OCI-LY7 (cell line): ENCODE measurements at regions not wholly inside any gene's neighbourhood (a gene's known extent, or its start where the extent isn't known, plus 50 kb on each side); places are given as distances from the start of the nearest gene placed in this dataset.

Source experiments
- BruUV-seq: library from RNA; stranded (reverse); fragments of 400-500 nt; replicated peaks from 2 replicates; lab custom pipeline; 2021; lab: Mats Ljungman, UMichigan
- CTCF ChIA-PET: fragments of 300-600 bp; sonication (Branson Sonifier 250); formaldehyde crosslinking; loops from one replicate; lab custom pipeline; 2022; ENCODE audit warnings: antibody characterized with exemption; ENCODE audit not compliant: unreplicated experiment; lab: Charles Lee
- POLR2A ChIA-PET: fragments of 300-600 bp; sonication (Branson Sonifier 250); formaldehyde crosslinking; loops from one replicate; lab custom pipeline; 2022; ENCODE audit warnings: antibody characterized with exemption; lab: Charles Lee
- DNase-seq: peaks from one replicate; pipeline ENCODE4 v3.0.0-alpha.2; 2015; ENCODE audit warnings: low spot score
- H2AFZ ChIP-seq: fragments of 200-600 bp; sonication (generic), shearing (Covaris generic); 2 replicates; pipeline ENCODE4 v1.6.1; 2014; ENCODE audit warnings: mild to moderate bottlenecking, antibody characterized with exemption, low read length, moderate library complexity
- H3K27ac ChIP-seq: fragments of 200-600 bp; sonication (generic); 2 replicates; pipeline ENCODE4 v1.5.1; 2014; ENCODE audit warnings: mixed run types, low read depth, mild to moderate bottlenecking, moderate library complexity, low read length, inconsistent platforms; ENCODE audit not compliant: poor library complexity, severe bottlenecking
- H3K36me3 ChIP-seq: fragments of 200-600 bp; sonication (generic); 2 replicates; pipeline ENCODE4 v1.6.1; 2014; ENCODE audit warnings: mild to moderate bottlenecking, antibody characterized with exemption, low read length, moderate library complexity, mixed read lengths; ENCODE audit not compliant: insufficient read depth
- H3K4me1 ChIP-seq: fragments of 200-600 bp; sonication (generic); 2 replicates; pipeline ENCODE4 v1.5.1; 2014; ENCODE audit warnings: mild to moderate bottlenecking, low read length; ENCODE audit not compliant: insufficient read depth, poor library complexity, severe bottlenecking
- H3K4me2 ChIP-seq: fragments of 200-600 bp; sonication (generic); 2 replicates; pipeline ENCODE4 v1.6.1; 2014; ENCODE audit warnings: mild to moderate bottlenecking, low read length
- H3K4me3 ChIP-seq: fragments of 200-600 bp; sonication (generic); 2 replicates; pipeline ENCODE4 v1.5.1; 2014; ENCODE audit warnings: mild to moderate bottlenecking, low read depth, low read length; ENCODE audit not compliant: poor library complexity, severe bottlenecking
- H3K79me2 ChIP-seq: fragments of 200-600 bp; sonication (generic); 2 replicates; pipeline ENCODE4 v1.6.1; 2016; ENCODE audit warnings: low read depth, mild to moderate bottlenecking, low read length, moderate library complexity, mixed read lengths; ENCODE audit not compliant: insufficient read depth
- H3K9me2 ChIP-seq: fragments of 200-600 bp; sonication (generic); 2 replicates; pipeline ENCODE4 v1.6.1; 2016; ENCODE audit warnings: mild to moderate bottlenecking, low read length, mixed read lengths; ENCODE audit not compliant: insufficient read depth
- H3K9me3 ChIP-seq: fragments of 200-600 bp; sonication (generic); 2 replicates; pipeline ENCODE4 v1.6.1; 2014; ENCODE audit warnings: mild to moderate bottlenecking, mixed run types, low read length, mixed read lengths
- H4K20me1 ChIP-seq: fragments of 200-600 bp; sonication (generic); 2 replicates; pipeline ENCODE4 v1.6.1; 2014; ENCODE audit warnings: mild to moderate bottlenecking, antibody characterized with exemption, low read length, moderate library complexity, mixed read lengths; ENCODE audit not compliant: insufficient read depth
- CTCF ChIP-seq: fragments of 200-600 bp; sonication (generic); conservative IDR thresholded peaks from 2 replicates; pipeline ENCODE4 v1.5.1; 2014; ENCODE audit warnings: mild to moderate bottlenecking, antibody characterized with exemption, low read length, moderate library complexity, mixed read lengths
- EZH2phosphoT487 ChIP-seq: fragments of 200-600 bp; sonication (generic); IDR thresholded peaks from 2 replicates; pipeline ENCODE4 v1.6.1; 2018; ENCODE audit warnings: low read depth, borderline replicate concordance, mild to moderate bottlenecking, mixed run types, antibody characterized with exemption, low read length, moderate library complexity, mixed read lengths
- intact Hi-C: fragments of 100-400 bp; cut with micrococcal nuclease; formaldehyde crosslinking; loops from one replicate; pipeline ENCODE4 v1.10.0; 2022; ENCODE audit not compliant: unreplicated experiment

GRCh38 chr4:11937941-11938340 lies 509.2 kb upstream of the HS3ST1 start:
- H3K4me1 ChIP-seq: no peaks in the 10 kb centered on the region
- intact Hi-C loops: no loop called here
- H4K20me1 ChIP-seq: no peaks in the 10 kb centered on the region
- no TSS peak for BruUV-seq
- H2AFZ ChIP-seq: no peak overlapping the region
- no peak overlapping the region for H3K4me3 ChIP-seq
- H3K36me3 ChIP-seq: no peaks in the 10 kb centered on the region
- H3K27ac ChIP-seq: no peak overlapping the region
- CTCF ChIA-PET: no interaction called here
- H3K4me2 ChIP-seq: no peak overlapping the region
- POLR2A ChIA-PET: no interaction called here
- TF ChIP-seq CTCF: no peak
- TF ChIP-seq EZH2phosphoT487: no peak
- no peaks in the 10 kb centered on the region for H3K9me3 ChIP-seq
- no peaks in the 10 kb centered on the region for H3K9me2 ChIP-seq
- H3K79me2 ChIP-seq: no peaks in the 10 kb centered on the region
- no peak for DNase-seq

GRCh38 chr4:11931266-11931820 lies 502.6 kb upstream of the HS3ST1 start:
- TF ChIP-seq CTCF (no peak), EZH2phosphoT487 (no peak)
- no peaks in the 10 kb centered on the region for H3K9me3 ChIP-seq
- H2AFZ ChIP-seq: no peak overlapping the region
- CTCF ChIA-PET: no interaction called here
- no peaks in the 10 kb centered on the region for H3K36me3 ChIP-seq
- intact Hi-C loops: no loop called here
- POLR2A ChIA-PET: interaction anchor here (0.6 kb wide), 1 partner anchor 350 kb away, joined by 3 read pairs; no protein-coding TSS in a partner anchor
- no peak overlapping the region for H3K4me2 ChIP-seq
- no peaks in the 10 kb centered on the region for H3K79me2 ChIP-seq
- no peaks in the 10 kb centered on the region for H3K4me1 ChIP-seq
- no peak for DNase-seq
- no peaks in the 10 kb centered on the region for H3K9me2 ChIP-seq
- no peak overlapping the region for H3K27ac ChIP-seq
- H4K20me1 ChIP-seq: no peaks in the 10 kb centered on the region
- no peak overlapping the region for H3K4me3 ChIP-seq
- BruUV-seq: no TSS peak

- CTCF ChIA-PET: no interaction called here
- H3K79me2 ChIP-seq: no peaks in the 10 kb centered on the region
- no peaks in the 10 kb centered on the region for H3K4me1 ChIP-seq
- no peaks in the 10 kb centered on the region for H3K36me3 ChIP-seq
- TF ChIP-seq EZH2phosphoT487: no peak
- TF ChIP-seq CTCF: no peak
- no TSS peak for BruUV-seq
- H3K27ac ChIP-seq: no peak overlapping the region
- no peak overlapping the region for H3K4me3 ChIP-seq
- no peak overlapping the region for H3K4me2 ChIP-seq
- intact Hi-C loops: no loop called here
- no peaks in the 10 kb centered on the region for H4K20me1 ChIP-seq
- DNase-seq: no peak
- POLR2A ChIA-PET: no interaction called here
- no peaks in the 10 kb centered on the region for H3K9me3 ChIP-seq
- H3K9me2 ChIP-seq: no peaks in the 10 kb centered on the region
- no peak overlapping the region for H2AFZ ChIP-seq
Observed at GRCh38 chr4:11929080-11929479, 500.4 kb upstream of the HS3ST1 start.
